Left lung (tissue), 4 donors: ENCODE measurements at regions not wholly inside any gene's neighbourhood (a gene's known extent, or its start where the extent isn't known, plus 50 kb on each side); places are given as distances from the start of the nearest gene placed in this dataset.
A peak's percentile ranks its signal among the peaks of the same experiment; 100 is the strongest.

Experiments
- ATAC-seq: fragments of 200-7000 bp; cut with Tn5 transposase; one replicate; pipeline ENCODE4 v1.9.1; 2020; ENCODE audit warnings: moderate library complexity
- DNase-seq, 4 donors: peaks; one replicate each; pipeline ENCODE4 v3.0.0-alpha.2; 2013 to 2020
- H3K27ac ChIP-seq, 2 donors: fragments of 200-600 bp; sonication (generic) in 1 of 2; one replicate each; pipeline versions ENCODE4 v1.5.0 to v1.8.0; 2020 to 2021
- H3K27me3 ChIP-seq, 2 donors: fragments of 200-600 bp; sonication (generic) in 1 of 2; one replicate each; pipeline versions ENCODE4 v1.5.0 to v1.8.0; 2020 to 2021
- H3K36me3 ChIP-seq, 2 donors: fragments of 200-600 bp; sonication (generic) in 1 of 2; one replicate each; pipeline versions ENCODE4 v1.5.0 to v1.8.0; 2020 to 2021
- H3K4me1 ChIP-seq, 2 donors: fragments of 200-600 bp; one replicate each; pipeline ENCODE4 v1.8.0; 2021
- H3K4me3 ChIP-seq, 2 donors: fragments of 200-600 bp; sonication (generic) in 1 of 2; one replicate each; pipeline versions ENCODE4 v1.5.0 to v1.8.0; 2020 to 2021; ENCODE audit warnings: mild to moderate bottlenecking in 1 of 2
- H3K9me3 ChIP-seq, 2 donors: fragments of 200-600 bp; sonication (generic) in 1 of 2; one replicate each; pipeline versions ENCODE4 v1.5.0 to v1.8.0; 2020 to 2021
- intact Hi-C, 2 donors: fragments of 100-400 bp; cut with DNase I; formaldehyde crosslinking; loops; one replicate each; pipeline versions ENCODE4 v1.11.2 to v1.14.2; 2022
- TF ChIP-seq, protein P1 (sequence below), 2 donors: fragments of 200-600 bp; sonication (generic) in 1 of 2; IDR thresholded peaks; one replicate each; pipeline versions ENCODE4 v1.5.0 to v1.8.0; 2021; ENCODE audit warnings: antibody characterized with exemption in 2 of 2
- donor health status: DM: no; HTN: yes; CAD: no.
- donor health status: DM: no; HTN: no; CAD: no.

- ATAC-seq: no peak
- DNase-seq: no peak
- H3K9me3 ChIP-seq: no peaks in the 10 kb centered on the region
- peaks cover 0 to 22% of the 10 kb centered on the region in 2 donors for H3K4me1 ChIP-seq
- no peak overlapping the region for H3K4me3 ChIP-seq
- no peak overlapping the region for H3K27ac ChIP-seq
- H3K36me3 ChIP-seq: no peaks in the 10 kb centered on the region
- H3K27me3 ChIP-seq: no peaks in the 10 kb centered on the region
- TF ChIP-seq, protein P1, sequence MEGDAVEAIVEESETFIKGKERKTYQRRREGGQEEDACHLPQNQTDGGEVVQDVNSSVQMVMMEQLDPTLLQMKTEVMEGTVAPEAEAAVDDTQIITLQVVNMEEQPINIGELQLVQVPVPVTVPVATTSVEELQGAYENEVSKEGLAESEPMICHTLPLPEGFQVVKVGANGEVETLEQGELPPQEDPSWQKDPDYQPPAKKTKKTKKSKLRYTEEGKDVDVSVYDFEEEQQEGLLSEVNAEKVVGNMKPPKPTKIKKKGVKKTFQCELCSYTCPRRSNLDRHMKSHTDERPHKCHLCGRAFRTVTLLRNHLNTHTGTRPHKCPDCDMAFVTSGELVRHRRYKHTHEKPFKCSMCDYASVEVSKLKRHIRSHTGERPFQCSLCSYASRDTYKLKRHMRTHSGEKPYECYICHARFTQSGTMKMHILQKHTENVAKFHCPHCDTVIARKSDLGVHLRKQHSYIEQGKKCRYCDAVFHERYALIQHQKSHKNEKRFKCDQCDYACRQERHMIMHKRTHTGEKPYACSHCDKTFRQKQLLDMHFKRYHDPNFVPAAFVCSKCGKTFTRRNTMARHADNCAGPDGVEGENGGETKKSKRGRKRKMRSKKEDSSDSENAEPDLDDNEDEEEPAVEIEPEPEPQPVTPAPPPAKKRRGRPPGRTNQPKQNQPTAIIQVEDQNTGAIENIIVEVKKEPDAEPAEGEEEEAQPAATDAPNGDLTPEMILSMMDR (IDR thresholded peaks at IDR 0.05): no peak
- intact Hi-C loops: no loop called here
Observed at GRCh38 chr21:29228306-29228705, 70.4 kb upstream of the BACH1 start.

DNA sequence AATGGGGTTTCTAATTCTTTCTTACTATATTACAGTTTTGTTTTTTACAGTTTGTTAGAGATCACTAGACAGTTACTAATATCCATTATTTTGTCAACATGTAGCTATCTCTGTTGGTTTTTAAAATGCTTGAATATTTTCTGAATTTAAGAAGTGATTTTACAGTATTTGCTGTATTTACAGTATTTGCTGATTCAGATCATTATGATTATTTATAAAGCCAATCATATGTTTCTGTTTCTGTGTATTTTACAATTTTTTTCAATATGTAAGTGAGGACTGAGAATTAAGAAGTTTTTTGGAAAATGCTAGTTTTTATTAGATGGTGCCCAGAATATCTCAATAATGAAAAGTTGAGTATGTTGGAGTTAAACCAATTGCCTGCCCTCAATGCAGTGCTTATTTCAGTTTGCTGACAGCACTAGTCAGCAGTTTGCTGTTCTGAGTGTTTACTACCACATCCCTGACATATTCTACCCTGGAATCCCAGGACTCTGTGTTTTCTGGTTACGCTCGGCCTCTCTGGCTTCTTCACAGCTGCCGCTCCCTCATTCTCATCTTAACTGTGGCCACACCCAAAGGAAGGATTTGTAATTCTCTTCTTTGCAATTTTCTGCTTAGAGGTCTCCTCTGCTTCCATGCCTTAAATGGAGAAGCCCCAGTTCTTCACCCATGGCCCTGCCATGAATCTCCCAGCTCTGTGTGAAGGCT lies 68.0 kb upstream of the BACH1 start:
- H3K9me3 ChIP-seq: no peaks in the 10 kb centered on the region
- ATAC-seq (peak; percentile 21), DNase-seq (no peak)
- H3K4me3 ChIP-seq: no peak overlapping the region
- no peaks in the 10 kb centered on the region for H3K36me3 ChIP-seq
- intact Hi-C loops: no loop called here
- TF ChIP-seq, protein P1 (IDR thresholded peaks at IDR 0.05): no peak
- H3K4me1 ChIP-seq: peaks cover 0 to 40% of the 10 kb centered on the region in 2 donors
- H3K27me3 ChIP-seq: no peaks in the 10 kb centered on the region
- H3K27ac ChIP-seq: no peak overlapping the region

DNA sequence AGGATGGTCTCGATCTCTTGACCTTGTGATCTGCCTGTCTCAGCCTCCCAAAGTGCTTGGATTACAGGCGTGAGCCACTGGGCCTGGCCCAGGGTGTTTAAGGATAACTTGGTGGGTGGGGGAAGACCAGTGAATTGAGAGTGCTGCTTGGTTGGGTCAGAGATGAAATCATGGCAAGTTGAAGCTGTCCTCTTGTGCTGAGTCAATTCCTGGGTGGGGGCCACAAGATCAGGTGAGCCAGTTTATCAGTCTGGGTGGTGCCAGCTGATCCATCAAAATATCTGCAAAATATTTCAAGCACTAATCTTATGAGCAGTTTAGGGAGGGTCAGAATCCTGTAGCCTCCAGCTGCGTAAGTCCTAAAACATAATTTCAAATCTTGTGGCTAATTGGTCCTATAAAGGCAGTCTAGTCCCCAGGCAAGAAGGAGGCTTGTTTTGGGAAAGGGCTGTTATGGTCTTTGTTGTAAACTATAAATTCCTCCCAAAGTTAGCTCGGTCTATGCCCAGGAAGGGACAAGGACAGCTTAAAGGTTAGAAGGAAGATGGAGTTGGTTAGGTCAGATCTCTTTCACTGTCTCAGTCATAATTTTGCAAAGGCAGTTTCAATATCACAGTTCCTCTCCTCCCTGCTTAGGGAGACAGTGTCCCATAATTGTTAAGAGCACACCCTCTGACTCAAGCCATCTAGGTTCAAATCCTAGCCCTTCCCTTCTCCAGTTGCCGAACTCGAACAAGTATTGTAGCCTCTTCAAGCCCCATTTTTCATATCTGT lies 66.8 kb upstream of the BACH1 start:
- intact Hi-C loops: no loop called here
- TF ChIP-seq, protein P1 (IDR thresholded peaks at IDR 0.05): no peak
- H3K27me3 ChIP-seq: no peaks in the 10 kb centered on the region

GRCh38 chr21:29232530-29233255 lies 66.0 kb upstream of the BACH1 start:
- H3K27ac ChIP-seq: no peak overlapping the region
- no peak overlapping the region for H3K4me3 ChIP-seq
- H3K9me3 ChIP-seq: no peaks in the 10 kb centered on the region
- no peaks in the 10 kb centered on the region for H3K27me3 ChIP-seq
- ATAC-seq (no peak), DNase-seq (no peak)
- peaks cover 0 to 57% of the 10 kb centered on the region in 2 donors for H3K4me1 ChIP-seq
- H3K36me3 ChIP-seq: no peaks in the 10 kb centered on the region
- TF ChIP-seq, protein P1 (IDR thresholded peaks at IDR 0.05): no peak
- intact Hi-C loops: no loop called here

More for the DNA sequence above, 66.8 kb upstream of the BACH1 start:
- H3K27ac ChIP-seq: no peak overlapping the region
- no peaks in the 10 kb centered on the region for H3K9me3 ChIP-seq
- H3K4me3 ChIP-seq: no peak overlapping the region
- H3K36me3 ChIP-seq: no peaks in the 10 kb centered on the region
- DNase-seq (no peak), ATAC-seq (no peak)
- H3K4me1 ChIP-seq: peaks cover 0 to 52% of the 10 kb centered on the region in 2 donors

- ATAC-seq (peak; percentile 32), DNase-seq (no peak)
- H3K9me3 ChIP-seq: no peaks in the 10 kb centered on the region
- no peak overlapping the region for H3K27ac ChIP-seq
- TF ChIP-seq, protein P1 (IDR thresholded peaks at IDR 0.05): no peak
- intact Hi-C loops: no loop called here
- no peak overlapping the region for H3K4me3 ChIP-seq
- no peaks in the 10 kb centered on the region for H3K27me3 ChIP-seq
- peaks cover 0 to 61% of the 10 kb centered on the region in 2 donors for H3K4me1 ChIP-seq
- no peaks in the 10 kb centered on the region for H3K36me3 ChIP-seq
Observed at GRCh38 chr21:29233256-29233546, 65.5 kb upstream of the BACH1 start.
